Thyroid gland (tissue), 4 donors: ENCODE measurements at regions not wholly inside any gene's neighbourhood (a gene's known extent, or its start where the extent isn't known, plus 50 kb on each side); places are given as distances from the start of the nearest gene placed in this dataset.

ENCODE experiments used
- DNase-seq, 2 donors: peaks; one replicate each; pipeline ENCODE4 v3.0.0-alpha.2; 2019
- H3K27ac ChIP-seq, 3 donors: fragments of 200-600 bp; sonication (generic); 1 replicate in 2 of 3; 2 replicates in 1 of 3; pipeline ENCODE4 v1.5.1; 2016 to 2019; ENCODE audit warnings: mild to moderate bottlenecking in 1 of 3, moderate library complexity in 1 of 3
- H3K27me3 ChIP-seq: fragments of 200-600 bp; sonication (generic); one replicate; pipeline ENCODE4 v1.5.1; 2019
- H3K36me3 ChIP-seq, 2 donors: fragments of 200-600 bp; sonication (generic); one replicate each; pipeline ENCODE4 v1.5.1; 2016 to 2019
- H3K4me1 ChIP-seq, 2 donors: fragments of 200-600 bp; sonication (generic); one replicate each; pipeline ENCODE4 v1.5.1; 2017 to 2019
- H3K4me3 ChIP-seq, 3 donors: fragments of 200-600 bp; sonication (generic); replicated peaks in 1 of 3; 1 replicate in 2 of 3; 2 replicates in 1 of 3; pipeline ENCODE4 v1.5.1; 2016; ENCODE audit warnings: mild to moderate bottlenecking in 1 of 3
- H3K9me3 ChIP-seq: fragments of 200-600 bp; sonication (generic); one replicate; pipeline ENCODE4 v1.5.1; 2017
- CTCF ChIP-seq, 6 experiments: fragments of 200-600 bp in 3 of 6; fragments of 450-650 bp in 3 of 6; sonication (generic) in 3 of 6; IDR thresholded peaks; one replicate each; pipeline ENCODE4 v1.5.1; 2016 to 2019; ENCODE audit warnings: antibody characterized with exemption in 6 of 6, mild to moderate bottlenecking in 2 of 6, inconsistent platforms in 1 of 6, moderate library complexity in 1 of 6
- POLR2A ChIP-seq, 2 donors: fragments of 450-650 bp; IDR thresholded peaks; one replicate each; pipeline ENCODE4 v1.6.1; 2017; ENCODE audit warnings: antibody characterized with exemption in 2 of 2, mild to moderate bottlenecking in 2 of 2, moderate library complexity in 1 of 2
- WGBS, 2 donors: methylation state at CpG; one replicate each; pipeline ENCODE4 v1.1.5; 2017; 5-methylcytosine and 5-hydroxymethylcytosine counted together
- intact Hi-C: fragments of 100-400 bp; cut with DNase I; formaldehyde crosslinking; loops from one replicate; pipeline ENCODE4 v1.15.1; 2023

- WGBS, 2 donors: 72 to 86% methylated on average over 2 of the region's 2 CpGs
- no peak overlapping the region for H3K4me3 ChIP-seq
- no peaks in the 10 kb centered on the region for H3K36me3 ChIP-seq
- H3K27ac ChIP-seq: no peak overlapping the region
- no peaks in the 10 kb centered on the region for H3K27me3 ChIP-seq
- no peak for TF ChIP-seq POLR2A (IDR thresholded peaks at IDR 0.05)
- no peak for TF ChIP-seq CTCF (IDR thresholded peaks at IDR 0.05)
- no peaks in the 10 kb centered on the region for H3K4me1 ChIP-seq
- no peak for DNase-seq
- H3K9me3 ChIP-seq: no peaks in the 10 kb centered on the region
- intact Hi-C loops: no loop called here
These were observed 570.9 kb downstream of the PIK3C3 start for GRCh38 chr18:42525905-42526304.

DNA sequence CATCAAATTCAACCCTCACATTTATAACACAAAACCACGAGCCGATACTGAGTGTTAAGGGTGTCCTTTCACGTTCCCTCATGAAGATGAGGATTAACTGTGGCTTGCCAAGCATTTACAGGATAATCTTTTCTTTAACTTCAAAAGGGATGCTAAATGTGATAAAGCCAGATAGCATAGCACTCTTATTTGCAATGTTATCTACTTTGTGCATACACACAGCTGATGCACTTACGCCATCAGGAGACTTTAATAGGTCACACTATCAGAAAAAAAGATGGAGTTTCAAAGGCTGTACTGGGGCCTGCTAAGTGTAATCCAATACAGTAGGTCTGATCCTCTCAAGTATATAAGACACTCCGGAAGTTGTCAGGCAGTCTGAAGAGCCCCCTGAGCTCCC is 572.7 kb downstream of the PIK3C3 start:
- TF ChIP-seq POLR2A (IDR thresholded peaks at IDR 0.05) (no peak), CTCF (IDR thresholded peaks at IDR 0.05) (no peak)
- intact Hi-C loops: no loop called here
- WGBS, 2 donors: 71 to 77% methylated on average over 5 of the region's 5 CpGs

GRCh38 chr18:42530276-42530675 is 575.2 kb downstream of the PIK3C3 start:
- intact Hi-C loops: no loop called here
- Histone ChIP-seq H3K4me3 (no peak overlapping the region), H3K27me3 (no peaks in the 10 kb centered on the region), H3K9me3 (no peaks in the 10 kb centered on the region), H3K36me3 (no peaks in the 10 kb centered on the region), H3K27ac (no peak overlapping the region), H3K4me1 (no peaks in the 10 kb centered on the region)
- TF ChIP-seq CTCF (IDR thresholded peaks at IDR 0.05) (no peak), POLR2A (IDR thresholded peaks at IDR 0.05) (no peak)
- WGBS, 2 donors: 64 to 89% methylated on average over 1 of the region's 1 CpG
- DNase-seq: no peak

More for the DNA sequence above, 572.7 kb downstream of the PIK3C3 start:
- DNase-seq: no peak
- Histone ChIP-seq H3K4me1 (no peaks in the 10 kb centered on the region), H3K27me3 (no peaks in the 10 kb centered on the region), H3K36me3 (no peaks in the 10 kb centered on the region), H3K9me3 (no peaks in the 10 kb centered on the region), H3K4me3 (no peak overlapping the region), H3K27ac (no peak overlapping the region)

- DNase-seq: no peak
- H3K4me3 ChIP-seq: no peak overlapping the region
- intact Hi-C loops: no loop called here
- no peaks in the 10 kb centered on the region for H3K9me3 ChIP-seq
- WGBS, 2 donors: 76 to 86% methylated on average over 1 of the region's 1 CpG
- no peaks in the 10 kb centered on the region for H3K4me1 ChIP-seq
- H3K27ac ChIP-seq: no peak overlapping the region
- TF ChIP-seq POLR2A (IDR thresholded peaks at IDR 0.05) (no peak), CTCF (IDR thresholded peaks at IDR 0.05) (no peak)
- no peaks in the 10 kb centered on the region for H3K27me3 ChIP-seq
- H3K36me3 ChIP-seq: no peaks in the 10 kb centered on the region
These were observed 577.1 kb downstream of the PIK3C3 start for GRCh38 chr18:42532119-42532518.

- no peaks in the 10 kb centered on the region for H3K27me3 ChIP-seq
- H3K36me3 ChIP-seq: no peaks in the 10 kb centered on the region
- DNase-seq: no peak
- H3K27ac ChIP-seq: no peak overlapping the region
- H3K4me3 ChIP-seq: no peak overlapping the region
- 15 to 19% methylated on average over 4 of the region's 4 CpGs for WGBS, 2 donors
- H3K4me1 ChIP-seq: no peaks in the 10 kb centered on the region
- intact Hi-C loops: no loop called here
- TF ChIP-seq POLR2A (IDR thresholded peaks at IDR 0.05) (no peak), CTCF (IDR thresholded peaks at IDR 0.05) (no peak)
- no peaks in the 10 kb centered on the region for H3K9me3 ChIP-seq
These were observed 578.1 kb downstream of the PIK3C3 start for GRCh38 chr18:42533009-42533575.
